ENCODE measurements at regions not wholly inside any gene's neighbourhood (a gene's known extent, or its start where the extent isn't known, plus 50 kb on each side); places are given as distances from the start of the nearest gene placed in this dataset.
"Not testable (repeated sequence)": the region's sequence is repeated elsewhere in the genome, so short reads cannot be mapped to it uniquely, and the experiment has no call there.

DNA sequence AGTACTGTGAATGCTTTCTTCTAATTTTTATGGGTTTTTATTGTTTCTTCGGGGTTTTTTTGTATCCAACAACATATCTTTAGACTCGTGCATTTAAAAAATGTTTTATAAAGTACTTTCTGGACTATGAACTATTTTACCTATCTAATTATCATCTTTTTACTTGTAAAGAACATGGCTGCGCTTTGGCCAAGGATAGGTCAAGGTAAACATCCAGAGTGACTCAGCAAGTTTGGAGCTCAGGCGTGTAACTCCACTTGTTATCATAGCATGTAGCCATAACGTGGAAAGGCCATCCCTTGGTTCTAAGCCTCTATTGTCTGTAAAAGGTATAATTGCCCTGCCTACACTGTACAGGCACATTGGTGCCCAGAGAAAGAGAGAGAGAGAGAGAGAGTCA is 818.0 kb upstream of the GOT2 start:
- WGBS, 2 experiments: 92 to 94% methylated on average over 3 of the region's 5 CpGs
- Histone ChIP-seq H3K36me3 (ENCODE audit: control insufficient read depth, insufficient read depth, low read length) (no peaks in the 10 kb centered on the region), H3K9me3 (ENCODE audit: control insufficient read depth, low read length) (no peaks in the 10 kb centered on the region)

DNA sequence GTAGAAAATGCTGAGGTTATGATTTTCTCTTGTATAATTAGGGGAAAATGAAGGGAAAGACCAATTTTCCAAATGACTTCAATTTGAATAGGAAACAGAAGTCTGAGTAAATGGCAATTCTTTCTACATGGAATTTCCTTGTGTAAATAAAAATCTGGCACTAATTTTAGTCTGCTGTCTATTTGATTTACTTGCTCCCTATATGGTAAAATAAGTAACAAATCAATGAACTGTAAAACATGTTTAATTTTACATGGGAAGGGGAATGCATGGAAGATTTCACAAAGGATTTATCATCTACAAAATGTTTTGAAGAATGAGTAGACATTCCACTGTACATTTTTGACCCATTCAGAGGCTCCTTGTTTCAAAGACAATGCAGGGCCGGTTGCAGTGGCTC is 811.6 kb upstream of the GOT2 start:
- H3K36me3 ChIP-seq (ENCODE audit: control insufficient read depth, insufficient read depth, low read length): no peaks in the 10 kb centered on the region
- H3K9me3 ChIP-seq (ENCODE audit: control insufficient read depth, low read length): no peaks in the 10 kb centered on the region
- H3K4me3 ChIP-seq (ENCODE audit: insufficient read depth, low read depth, low read length): no peak overlapping the region
- no peaks in the 10 kb centered on the region for H3K27me3 ChIP-seq (ENCODE audit: control insufficient read depth, insufficient read depth, low read length, poor library complexity, severe bottlenecking)
- H3K4me1 ChIP-seq (ENCODE audit: control insufficient read depth, insufficient read depth, low read length): no peaks in the 10 kb centered on the region
- WGBS, 2 experiments: 90 to 92% methylated on average over 1 of the region's 1 CpG
- no peak overlapping the region for H3K27ac ChIP-seq (ENCODE audit: insufficient read depth, low read depth, low read length, poor library complexity, severe bottlenecking)

More for the DNA sequence above, 818.0 kb upstream of the GOT2 start:
- no peaks in the 10 kb centered on the region for H3K4me1 ChIP-seq (ENCODE audit: control insufficient read depth, insufficient read depth, low read length)
- H3K4me3 ChIP-seq (ENCODE audit: insufficient read depth, low read depth, low read length): no peak overlapping the region
- no peak overlapping the region for H3K27ac ChIP-seq (ENCODE audit: insufficient read depth, low read depth, low read length, poor library complexity, severe bottlenecking)
- H3K27me3 ChIP-seq (ENCODE audit: control insufficient read depth, insufficient read depth, low read length, poor library complexity, severe bottlenecking): no peaks in the 10 kb centered on the region

DNA sequence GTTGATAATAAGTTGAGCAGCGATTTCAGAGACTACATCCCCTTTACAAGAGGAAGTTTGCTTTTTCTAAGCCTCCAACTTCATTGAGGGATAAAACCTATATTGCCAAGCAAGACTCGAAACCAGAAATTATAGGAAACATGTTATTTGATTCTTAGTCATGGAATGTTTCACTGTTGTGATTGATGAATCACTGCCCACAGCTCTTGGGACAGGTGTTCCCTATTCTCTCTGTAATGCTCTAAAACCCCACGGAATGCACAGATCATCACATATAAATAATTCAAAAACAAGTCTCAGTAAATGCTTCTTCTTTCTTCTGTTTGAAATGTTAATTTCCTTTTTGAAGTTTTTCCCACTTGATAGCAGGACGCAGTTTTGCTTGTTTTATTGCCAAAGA is 809.5 kb upstream of the GOT2 start:
- Histone ChIP-seq H3K27ac (ENCODE audit: insufficient read depth, low read depth, low read length, poor library complexity, severe bottlenecking) (no peak overlapping the region), H3K4me1 (ENCODE audit: control insufficient read depth, insufficient read depth, low read length) (no peaks in the 10 kb centered on the region), H3K4me3 (ENCODE audit: insufficient read depth, low read depth, low read length) (no peak overlapping the region), H3K9me3 (ENCODE audit: control insufficient read depth, low read length) (no peaks in the 10 kb centered on the region), H3K36me3 (ENCODE audit: control insufficient read depth, insufficient read depth, low read length) (no peaks in the 10 kb centered on the region), H3K27me3 (ENCODE audit: control insufficient read depth, insufficient read depth, low read length, poor library complexity, severe bottlenecking) (no peaks in the 10 kb centered on the region)
- WGBS, 2 experiments: 84 to 89% methylated on average over 3 to 4 of the region's 4 CpGs

DNA sequence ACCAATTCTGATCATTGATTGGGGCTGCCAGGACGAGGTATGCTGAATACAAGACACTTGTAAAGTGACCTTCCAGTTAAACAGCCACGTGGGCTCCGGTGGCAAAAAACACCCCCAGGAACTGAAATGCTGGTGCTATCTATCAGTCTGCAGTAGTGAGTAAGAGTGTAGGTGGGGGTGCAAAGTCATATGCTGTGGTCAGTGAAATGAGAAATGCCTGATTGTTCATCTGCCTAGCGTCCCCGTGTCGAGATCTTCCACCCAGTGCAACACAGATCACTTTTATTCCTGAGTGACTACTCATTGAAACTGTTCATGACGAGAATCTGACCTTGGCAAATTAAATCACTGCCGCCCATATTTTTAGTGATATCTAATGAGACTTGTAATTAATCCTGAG is 806.5 kb upstream of the GOT2 start:
- H3K4me3 ChIP-seq (ENCODE audit: insufficient read depth, low read depth, low read length): no peak overlapping the region
- H3K4me1 ChIP-seq (ENCODE audit: control insufficient read depth, insufficient read depth, low read length): no peaks in the 10 kb centered on the region
- H3K27ac ChIP-seq (ENCODE audit: insufficient read depth, low read depth, low read length, poor library complexity, severe bottlenecking): no peak overlapping the region
- WGBS, 2 experiments: 86 to 90% methylated on average over 8 of the region's 8 CpGs
- no peaks in the 10 kb centered on the region for H3K9me3 ChIP-seq (ENCODE audit: control insufficient read depth, low read length)
- no peaks in the 10 kb centered on the region for H3K27me3 ChIP-seq (ENCODE audit: control insufficient read depth, insufficient read depth, low read length, poor library complexity, severe bottlenecking)
- H3K36me3 ChIP-seq (ENCODE audit: control insufficient read depth, insufficient read depth, low read length): no peaks in the 10 kb centered on the region

DNA sequence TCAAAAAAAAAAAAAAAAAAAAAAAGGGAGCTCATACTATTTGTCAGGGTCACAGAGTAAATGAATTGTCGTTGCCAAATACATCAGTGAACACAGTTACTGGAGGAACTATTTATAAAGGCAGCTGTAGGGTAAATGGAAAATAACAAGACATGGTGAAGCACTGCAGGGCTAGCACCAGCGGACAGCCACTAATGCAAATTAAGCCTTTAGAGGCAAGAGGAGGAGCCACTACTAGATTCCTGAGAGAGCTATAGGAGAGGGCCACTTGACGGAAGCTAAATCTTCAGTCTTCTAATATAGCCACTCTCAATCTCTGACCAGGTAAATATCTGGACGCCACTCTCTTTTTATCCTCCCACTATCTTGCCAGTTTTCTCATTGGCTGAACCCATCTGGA is 801.2 kb upstream of the GOT2 start:
- Histone ChIP-seq H3K27ac (ENCODE audit: insufficient read depth, low read depth, low read length, poor library complexity, severe bottlenecking) (no peak overlapping the region), H3K4me1 (ENCODE audit: control insufficient read depth, insufficient read depth, low read length) (no peaks in the 10 kb centered on the region), H3K9me3 (ENCODE audit: control insufficient read depth, low read length) (no peaks in the 10 kb centered on the region), H3K4me3 (ENCODE audit: insufficient read depth, low read depth, low read length) (no peak overlapping the region), H3K36me3 (ENCODE audit: control insufficient read depth, insufficient read depth, low read length) (no peaks in the 10 kb centered on the region), H3K27me3 (ENCODE audit: control insufficient read depth, insufficient read depth, low read length, poor library complexity, severe bottlenecking) (no peaks in the 10 kb centered on the region)
- WGBS, 2 experiments: 90% methylated on average over 4 of the region's 4 CpGs

DNA sequence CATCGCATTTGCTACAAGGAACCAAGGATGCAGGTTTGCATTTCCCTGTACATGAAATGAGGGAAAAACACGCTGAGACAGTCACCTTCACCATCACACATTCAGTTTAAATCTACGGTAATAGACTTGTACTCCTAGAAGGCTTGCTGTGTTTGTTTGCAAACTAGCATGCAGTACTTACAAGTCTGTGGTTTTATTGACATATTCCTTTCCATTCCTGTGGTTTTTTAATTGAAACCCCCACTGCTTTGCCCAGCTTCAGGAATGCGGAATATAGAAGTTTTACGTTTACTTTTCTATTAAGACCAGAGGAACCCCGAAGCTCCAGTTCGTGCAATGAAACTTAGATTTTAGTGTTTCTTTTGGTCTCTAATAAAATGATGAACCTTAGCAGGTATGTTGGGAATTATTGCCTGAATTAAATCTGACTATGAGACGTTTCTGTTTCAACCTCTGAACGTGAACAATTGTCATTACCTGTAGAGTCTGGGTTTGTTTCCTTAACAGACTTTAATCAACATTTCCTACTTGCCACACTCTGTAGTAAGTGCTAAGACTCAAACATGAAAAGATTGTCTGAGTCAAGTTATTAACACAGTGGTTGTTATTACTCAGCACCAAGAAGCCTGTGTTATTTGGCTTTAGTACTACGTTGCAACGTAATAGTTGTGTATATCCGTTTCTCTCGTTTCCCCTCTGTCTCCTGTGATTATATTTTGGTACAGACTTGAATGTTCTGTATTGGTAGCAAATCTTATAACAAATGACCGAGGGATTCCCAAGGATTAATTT is 793.3 kb upstream of the GOT2 start:
- Histone ChIP-seq H3K4me1 (ENCODE audit: control insufficient read depth, insufficient read depth, low read length) (no peaks in the 10 kb centered on the region), H3K4me3 (ENCODE audit: insufficient read depth, low read depth, low read length) (no peak overlapping the region), H3K27me3 (ENCODE audit: control insufficient read depth, insufficient read depth, low read length, poor library complexity, severe bottlenecking) (no peaks in the 10 kb centered on the region), H3K9me3 (ENCODE audit: control insufficient read depth, low read length) (no peaks in the 10 kb centered on the region), H3K36me3 (ENCODE audit: control insufficient read depth, insufficient read depth, low read length) (no peaks in the 10 kb centered on the region), H3K27ac (ENCODE audit: insufficient read depth, low read depth, low read length, poor library complexity, severe bottlenecking) (no peak overlapping the region)
- WGBS, 2 experiments: 77 to 83% methylated on average over 13 to 14 of the region's 14 CpGs

DNA sequence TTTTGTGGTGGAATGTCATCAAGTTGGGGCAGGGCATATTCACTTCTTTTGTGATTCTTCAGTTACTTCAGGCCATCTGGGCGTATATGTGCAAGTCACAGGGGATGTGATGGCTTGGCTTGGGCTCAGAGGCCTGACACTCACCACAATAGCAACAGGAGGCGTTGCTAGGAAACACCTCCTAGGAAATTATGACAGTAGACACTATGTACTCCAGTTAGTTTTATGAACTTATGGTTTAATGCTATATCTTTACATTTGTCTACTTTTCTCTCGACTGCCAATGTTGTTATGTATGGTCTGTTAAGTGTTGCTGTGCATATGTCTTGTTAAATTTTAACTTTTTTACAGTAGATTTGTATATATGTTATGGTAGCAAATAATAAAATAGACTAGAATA is 788.7 kb upstream of the GOT2 start:
- H3K9me3 ChIP-seq (ENCODE audit: control insufficient read depth, low read length): no peaks in the 10 kb centered on the region
- 81 to 100% methylated on average over 2 of the region's 3 CpGs for WGBS, 2 experiments

DNA sequence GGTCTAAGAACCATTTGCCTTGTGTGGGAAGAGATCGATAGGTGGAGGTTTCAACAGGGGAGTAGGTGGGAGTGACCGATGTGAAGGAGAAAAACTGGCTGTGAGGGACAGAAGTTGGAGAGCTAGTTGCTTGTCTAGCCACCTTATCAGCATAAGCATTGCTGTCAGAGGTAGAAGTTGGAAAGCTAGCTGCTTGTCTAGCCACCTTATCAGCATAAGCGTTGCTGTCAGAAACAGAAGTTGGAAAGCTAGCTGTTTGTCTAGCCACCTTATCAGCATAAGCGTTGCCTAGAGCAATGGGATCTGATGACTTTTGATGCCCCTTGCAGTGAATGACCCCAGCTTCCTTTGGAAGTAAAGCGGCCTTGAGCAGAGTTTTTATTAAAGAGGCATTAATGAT is 784.6 kb upstream of the GOT2 start:
- not testable (repeated sequence) for H3K4me1 ChIP-seq (ENCODE audit: control insufficient read depth, insufficient read depth, low read length); H3K9me3 ChIP-seq (ENCODE audit: control insufficient read depth, low read length); H3K27me3 ChIP-seq (ENCODE audit: control insufficient read depth, insufficient read depth, low read length, poor library complexity, severe bottlenecking); H3K36me3 ChIP-seq (ENCODE audit: control insufficient read depth, insufficient read depth, low read length); H3K27ac ChIP-seq (ENCODE audit: insufficient read depth, low read depth, low read length, poor library complexity, severe bottlenecking); H3K4me3 ChIP-seq (ENCODE audit: insufficient read depth, low read depth, low read length)
- WGBS, 2 experiments: 97 to 98% methylated on average over 5 of the region's 5 CpGs

More for the DNA sequence above, 788.7 kb upstream of the GOT2 start:
- no peak overlapping the region for H3K4me3 ChIP-seq (ENCODE audit: insufficient read depth, low read depth, low read length)
- no peaks in the 10 kb centered on the region for H3K4me1 ChIP-seq (ENCODE audit: control insufficient read depth, insufficient read depth, low read length)
- H3K27me3 ChIP-seq (ENCODE audit: control insufficient read depth, insufficient read depth, low read length, poor library complexity, severe bottlenecking): no peaks in the 10 kb centered on the region
- H3K27ac ChIP-seq (ENCODE audit: insufficient read depth, low read depth, low read length, poor library complexity, severe bottlenecking): no peak overlapping the region
- H3K36me3 ChIP-seq (ENCODE audit: control insufficient read depth, insufficient read depth, low read length): no peaks in the 10 kb centered on the region

DNA sequence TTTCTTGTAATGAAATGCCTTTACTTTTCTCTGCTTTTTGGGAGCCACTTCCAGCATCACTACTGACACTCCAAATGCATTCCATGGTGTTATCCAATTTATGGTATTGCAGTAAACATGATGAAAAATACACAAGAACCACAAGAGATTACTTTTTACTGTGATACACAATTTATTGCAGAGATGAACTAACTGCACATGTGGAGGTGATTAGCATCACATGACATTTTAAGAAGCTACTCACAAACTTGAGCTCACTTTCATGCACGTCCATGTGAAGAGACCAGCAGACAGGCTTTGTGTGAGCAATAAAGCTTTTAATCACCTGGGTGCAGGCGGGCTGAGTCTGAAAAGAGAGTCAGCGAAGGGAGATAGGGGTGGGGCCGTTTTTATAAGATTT is 780.5 kb upstream of the GOT2 start:
- Histone ChIP-seq H3K9me3 (ENCODE audit: control insufficient read depth, low read length) (no peaks in the 10 kb centered on the region), H3K4me1 (ENCODE audit: control insufficient read depth, insufficient read depth, low read length) (no peaks in the 10 kb centered on the region), H3K27ac (ENCODE audit: insufficient read depth, low read depth, low read length, poor library complexity, severe bottlenecking) (no peak overlapping the region), H3K27me3 (ENCODE audit: control insufficient read depth, insufficient read depth, low read length, poor library complexity, severe bottlenecking) (no peaks in the 10 kb centered on the region), H3K36me3 (ENCODE audit: control insufficient read depth, insufficient read depth, low read length) (no peaks in the 10 kb centered on the region), H3K4me3 (ENCODE audit: insufficient read depth, low read depth, low read length) (no peak overlapping the region)
- 71 to 78% methylated on average over 1 of the region's 4 CpGs for WGBS, 2 experiments

DNA sequence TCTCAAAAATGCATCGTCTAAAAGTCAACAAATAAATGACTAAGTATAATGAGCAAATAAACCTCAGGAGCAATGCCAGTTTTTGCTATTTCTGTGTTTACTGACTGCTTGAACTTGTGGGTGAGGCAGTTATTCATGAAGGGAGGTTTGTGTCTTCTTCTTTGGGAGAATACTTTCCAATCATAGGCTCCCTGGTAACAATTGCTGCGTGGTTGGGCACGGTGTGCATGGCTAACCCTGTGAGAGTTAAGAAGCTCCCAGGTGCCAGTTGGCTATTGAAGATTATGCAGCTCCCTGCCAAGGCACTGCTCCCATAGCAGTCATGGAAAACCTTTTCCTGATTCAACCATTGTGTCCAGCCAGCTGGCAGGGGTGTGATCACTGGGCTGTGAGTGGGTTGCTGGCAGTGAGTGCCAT is 775.9 kb upstream of the GOT2 start:
- H3K27me3 ChIP-seq (ENCODE audit: control insufficient read depth, insufficient read depth, low read length, poor library complexity, severe bottlenecking): no peaks in the 10 kb centered on the region
- no peaks in the 10 kb centered on the region for H3K4me1 ChIP-seq (ENCODE audit: control insufficient read depth, insufficient read depth, low read length)
- H3K27ac ChIP-seq (ENCODE audit: insufficient read depth, low read depth, low read length, poor library complexity, severe bottlenecking): no peak overlapping the region
- no peaks in the 10 kb centered on the region for H3K9me3 ChIP-seq (ENCODE audit: control insufficient read depth, low read length)
- WGBS, 2 experiments: 87 to 93% methylated on average over 3 of the region's 3 CpGs
- no peak overlapping the region for H3K4me3 ChIP-seq (ENCODE audit: insufficient read depth, low read depth, low read length)
- H3K36me3 ChIP-seq (ENCODE audit: control insufficient read depth, insufficient read depth, low read length): no peaks in the 10 kb centered on the region

DNA sequence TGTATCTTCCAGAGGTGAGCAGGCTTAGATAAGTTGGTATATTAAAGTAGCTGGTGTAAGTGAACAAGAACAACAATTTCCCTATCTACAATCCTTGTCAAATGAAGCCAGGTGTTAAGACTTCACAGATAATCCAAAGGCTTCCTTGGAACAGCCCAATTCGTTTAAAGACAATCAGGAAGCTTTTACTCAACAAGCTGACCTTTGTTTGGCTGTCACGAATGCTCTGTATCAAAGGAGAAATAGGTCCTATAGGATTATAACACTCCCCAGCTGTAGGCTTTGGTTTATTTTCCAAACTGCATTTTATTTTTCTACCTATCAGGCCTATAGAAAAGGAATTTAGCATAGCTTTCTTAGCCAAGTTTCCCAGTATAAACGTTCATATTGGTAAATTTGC is 766.5 kb upstream of the GOT2 start:
- H3K4me3 ChIP-seq (ENCODE audit: insufficient read depth, low read depth, low read length): no peak overlapping the region
- no peaks in the 10 kb centered on the region for H3K27me3 ChIP-seq (ENCODE audit: control insufficient read depth, insufficient read depth, low read length, poor library complexity, severe bottlenecking)
- WGBS, 2 experiments: 50 to 60% methylated on average over 3 of the region's 3 CpGs
- no peaks in the 10 kb centered on the region for H3K36me3 ChIP-seq (ENCODE audit: control insufficient read depth, insufficient read depth, low read length)
- no peaks in the 10 kb centered on the region for H3K9me3 ChIP-seq (ENCODE audit: control insufficient read depth, low read length)
- no peak overlapping the region for H3K27ac ChIP-seq (ENCODE audit: insufficient read depth, low read depth, low read length, poor library complexity, severe bottlenecking)
- no peaks in the 10 kb centered on the region for H3K4me1 ChIP-seq (ENCODE audit: control insufficient read depth, insufficient read depth, low read length)
